HepG2 (cell line): ENCODE measurements at regions not wholly inside any gene's neighbourhood (a gene's known extent, or its start where the extent isn't known, plus 50 kb on each side); places are given as distances from the start of the nearest gene placed in this dataset.

Source experiments
- ATAC-seq: fragments of 200-7000 bp; cut with Tn5 transposase; 3 replicates; pipeline ENCODE4 v1.9.1; 2020; ENCODE audit warnings: mild to moderate bottlenecking, moderate library complexity
- BruUV-seq: library from RNA; stranded (reverse); fragments of 400-500 nt; replicated peaks from 2 replicates; lab custom pipeline; 2021; lab: Mats Ljungman, UMichigan
- CTCF ChIA-PET: fragments of 300-600 bp; formaldehyde crosslinking; extraction: SDS; loops from one replicate; lab custom pipeline; 2021; ENCODE audit warnings: low total read pairs, inconsistent platforms, low intra/inter-chr PET ratio; lab: Yijun Ruan, JAX
- POLR2A ChIA-PET: fragments of 350-600 bp; sonication (Branson Sonifier 250); formaldehyde crosslinking; loops from one replicate; lab custom pipeline; 2020; ENCODE audit warnings: antibody characterized with exemption, inconsistent platforms; lab: Yijun Ruan, JAX
- DNase-seq: peaks from one replicate; pipeline ENCODE4 v3.0.0-alpha.2; 2015; ENCODE audit warnings: low spot score
- FAIRE-seq: peaks from 3 replicates; lab custom pipeline; 2011; peaks lifted over from hg19 to GRCh38; lab: Jason Lieb, UNC
- H2AFZ ChIP-seq: one replicate; pipeline ENCODE4 v1.6.1; 2011; ENCODE audit warnings: low read length, inconsistent platforms
- H3K27ac ChIP-seq: fragments of 300-600 bp; 3 replicates; pipeline ENCODE4 v1.8.0; 2011; ENCODE audit warnings: mixed run types, mild to moderate bottlenecking, mixed read lengths, low read length, inconsistent platforms; ENCODE audit not compliant: insufficient read depth; ENCODE audit errors: extremely low read length
- H3K27me3 ChIP-seq, 2 experiments: fragments of 200-600 bp in 1 of 2; 2 replicates in 1 of 2; 3 replicates in 1 of 2; pipeline versions ENCODE4 v1.6.0 to v1.8.0; 2011; ENCODE audit warnings: low read length in 2 of 2, mild to moderate bottlenecking in 2 of 2, moderate library complexity in 2 of 2, inconsistent platforms in 1 of 2; ENCODE audit not compliant: insufficient read depth in 2 of 2, control insufficient read depth in 1 of 2
- H3K36me3 ChIP-seq, 2 experiments: fragments of 200-600 bp in 1 of 2; replicated peaks in 1 of 2; 2 replicates in 1 of 2; 3 replicates in 1 of 2; pipeline versions ENCODE4 v1.5.1 to v1.8.0; 2011; ENCODE audit warnings: low read length in 2 of 2, inconsistent platforms in 1 of 2; ENCODE audit not compliant: insufficient read depth in 2 of 2, control insufficient read depth in 1 of 2
- H3K4me1 ChIP-seq: 2 replicates; pipeline ENCODE4 v1.5.1; 2012; ENCODE audit warnings: low read length, inconsistent platforms; ENCODE audit not compliant: insufficient read depth
- H3K4me2 ChIP-seq: 2 replicates; pipeline ENCODE4 v1.6.0; 2011; ENCODE audit warnings: low read depth, low read length, inconsistent platforms
- H3K4me3 ChIP-seq, 3 experiments: fragments of 200-600 bp in 1 of 3; sonication (generic), shearing (Covaris generic) in 1 of 3; replicated peaks in 1 of 3; 2 replicates each; pipeline ENCODE4 v1.5.1; 2011 to 2016; ENCODE audit warnings: low read length in 3 of 3, inconsistent platforms in 2 of 3, low read depth in 2 of 3, mild to moderate bottlenecking in 2 of 3, control low read depth in 1 of 3, mixed read lengths in 1 of 3; ENCODE audit not compliant: insufficient read depth in 1 of 3
- H3K79me2 ChIP-seq: one replicate; pipeline ENCODE4 v1.6.1; 2011; ENCODE audit warnings: low read length, inconsistent platforms; ENCODE audit not compliant: insufficient read depth
- H3K9ac ChIP-seq: 2 replicates; pipeline ENCODE4 v1.6.0; 2011; ENCODE audit warnings: mild to moderate bottlenecking, low read depth, low read length, inconsistent platforms; ENCODE audit not compliant: insufficient read depth
- H3K9me3 ChIP-seq: 2 replicates; pipeline ENCODE4 v1.5.1; 2012; ENCODE audit warnings: mild to moderate bottlenecking, low read length
- H4K20me1 ChIP-seq: 2 replicates; pipeline ENCODE4 v1.6.0; 2011; ENCODE audit warnings: inconsistent platforms, mild to moderate bottlenecking, low read length, moderate library complexity; ENCODE audit not compliant: insufficient read depth
- CHD2 ChIP-seq: IDR thresholded peaks from 2 replicates; pipeline ENCODE4 v1.6.1; 2011; ENCODE audit warnings: low read depth, low read length, improper control_type of control experiment
- SOX13 ChIP-seq, 3 experiments: fragments of 450-650 bp in 1 of 3; sonication (generic) in 1 of 3; formaldehyde crosslinking in 1 of 3; IDR thresholded peaks in 2 of 3; conservative IDR thresholded peaks in 1 of 3; 2 replicates each; pipeline versions ENCODE4 v1.5.0 to v1.6.1; 2016 to 2020; ENCODE audit warnings: antibody characterized with exemption in 1 of 3, mild to moderate bottlenecking in 1 of 3, missing compliant biosample characterization in 1 of 3, missing genetic modification reagents in 1 of 3, moderate library complexity in 1 of 3
- STAT5B ChIP-seq: sonication (generic); formaldehyde crosslinking; IDR thresholded peaks from 2 replicates; pipeline ENCODE4 v1.4.0; 2020; ENCODE audit warnings: missing genetic modification reagents
- THRA ChIP-seq: sonication (generic); formaldehyde crosslinking; IDR thresholded peaks from 2 replicates; pipeline ENCODE4 v1.4.0; 2020; ENCODE audit warnings: missing genetic modification reagents, borderline replicate concordance
- ZBTB7A ChIP-seq: sonication (generic); formaldehyde crosslinking; IDR thresholded peaks from 2 replicates; pipeline ENCODE4 v1.8.0; 2022; ENCODE audit warnings: mild to moderate bottlenecking, missing genetic modification reagents
- ZC3H4 ChIP-seq: sonication (generic); formaldehyde crosslinking; IDR thresholded peaks from 2 replicates; pipeline ENCODE4 v1.4.0; 2020; ENCODE audit warnings: missing genetic modification reagents, borderline replicate concordance
- ZFP36L1 ChIP-seq: sonication (generic); formaldehyde crosslinking; IDR thresholded peaks from 2 replicates; pipeline ENCODE4 v1.8.0; 2022; ENCODE audit warnings: mild to moderate bottlenecking, missing genetic modification reagents, moderate library complexity
- ZFP91 ChIP-seq: sonication (generic); formaldehyde crosslinking; IDR thresholded peaks from 2 replicates; pipeline ENCODE4 v1.9.0; 2022; ENCODE audit warnings: missing genetic modification reagents, mild to moderate bottlenecking, borderline replicate concordance
- ZNF282 ChIP-seq: fragments of 450-650 bp; IDR thresholded peaks from 2 replicates; pipeline ENCODE4 v1.6.1; 2018; ENCODE audit not compliant: partially characterized antibody
- WGBS: methylation state at CpG from one replicate; pipeline ENCODE4 v1.1.6; 2017; ENCODE audit warnings: low lambda C conversion rate; 5-methylcytosine and 5-hydroxymethylcytosine counted together
- in situ Hi-C: cut with HindIII; loops from 2 replicates; pipeline ENCODE4 v1.10.0; 2017; ENCODE audit warnings: low pct_unique_long_range_greater_than_20kb; ENCODE audit not compliant: extremely low pct_ligation_motif_present
- intact Hi-C: fragments of 100-400 bp; cut with micrococcal nuclease; formaldehyde crosslinking; loops from one replicate; pipeline ENCODE4 v1.10.0; 2022; ENCODE audit not compliant: unreplicated experiment

- FAIRE-seq (no peak), ATAC-seq (no peak)
- Histone ChIP-seq H4K20me1 (no peaks in the 10 kb centered on the region), H3K36me3 (no peaks in the 10 kb centered on the region), H3K27me3 (no peaks in the 10 kb centered on the region), H3K27ac (no peak overlapping the region), H3K4me2 (no peak overlapping the region), H3K9me3 (peaks cover 55% of the 10 kb centered on the region), H3K79me2 (no peaks in the 10 kb centered on the region), H2AFZ (no peak overlapping the region), H3K9ac (no peak overlapping the region), H3K4me3 (no peak overlapping the region)
- in situ Hi-C loops = no loop called here
- 0% methylated on average over 3 of the region's 3 CpGs for WGBS
- BruUV-seq = no TSS peak
- POLR2A ChIA-PET = no interaction called here
- CTCF ChIA-PET = no interaction called here
- no peak for TF ChIP-seq ZC3H4 (CRISPR knock-in tag)
- TF ChIP-seq ZFP91 (CRISPR knock-in tag) = no peak
- no peak for TF ChIP-seq SOX13 (IDR thresholded peaks at IDR 0.05)
- no peak for TF ChIP-seq SOX13 (CRISPR knock-in tag; conservative IDR thresholded peaks at IDR 0.05 in 1 of 2, IDR thresholded peaks at IDR 0.05 in 1 of 2)
- no peak for TF ChIP-seq ZNF282
- TF ChIP-seq ZFP36L1 (CRISPR knock-in tag) = no peak
- no peak for TF ChIP-seq CHD2
- no peak for TF ChIP-seq THRA (CRISPR knock-in tag)
- no peak for TF ChIP-seq STAT5B
- TF ChIP-seq ZBTB7A (CRISPR knock-in tag) = no peak
- TF ChIP-seq, all 625 proteins: peak for 0
- no peak for DNase-seq
- intact Hi-C loops = no loop called here
- H3K4me1 ChIP-seq = no peaks in the 10 kb centered on the region
These were observed 597.5 kb upstream of the NRXN1 start for GRCh38 chr2:51629406-51629805.
